PC-3 (cell line): ENCODE measurements at regions not wholly inside any gene's neighbourhood (a gene's known extent, or its start where the extent isn't known, plus 50 kb on each side); places are given as distances from the start of the nearest gene placed in this dataset.
"Not testable (repeated sequence)": the region's sequence is repeated elsewhere in the genome, so short reads cannot be mapped to it uniquely, and the experiment has no call there.

Source experiments
- ATAC-seq: fragments of 200-7000 bp; cut with Tn5 transposase; 2 replicates; pipeline ENCODE4 v1.9.1; 2020; ENCODE audit warnings: mild to moderate bottlenecking, moderate library complexity
- BruUV-seq: library from RNA; stranded (reverse); fragments of 400-500 nt; replicated peaks from 2 replicates; lab custom pipeline; 2021; lab: Mats Ljungman, UMichigan
- CTCF ChIA-PET: fragments of 300-600 bp; sonication (Branson Sonifier 250); formaldehyde crosslinking; loops from one replicate; lab custom pipeline; 2022; ENCODE audit warnings: antibody characterized with exemption; lab: Charles Lee
- POLR2A ChIA-PET: fragments of 300-600 bp; sonication (Branson Sonifier 250); formaldehyde crosslinking; loops from one replicate; lab custom pipeline; 2022; ENCODE audit warnings: antibody characterized with exemption; ENCODE audit not compliant: unreplicated experiment; lab: Charles Lee
- DNase-seq: peaks from one replicate; pipeline ENCODE4 v3.0.0-alpha.2; 2015
- H2AFZ ChIP-seq: fragments of 300-600 bp; sonication (generic); 2 replicates; pipeline ENCODE4 v1.6.0; 2016; ENCODE audit warnings: antibody characterized with exemption, low read length
- H3F3A ChIP-seq: fragments of 300-600 bp; sonication (generic); one replicate; pipeline ENCODE4 v1.6.0; 2017; ENCODE audit warnings: antibody characterized with exemption, low read length, control low read depth, mild to moderate bottlenecking; ENCODE audit not compliant: unreplicated experiment
- H3K27ac ChIP-seq: fragments of 300-600 bp; sonication (generic); 2 replicates; pipeline ENCODE4 v1.5.1; 2016; ENCODE audit warnings: mild to moderate bottlenecking, low read length
- H3K27me3 ChIP-seq: fragments of 300-600 bp; sonication (generic); 2 replicates; pipeline ENCODE4 v1.6.1; 2016; ENCODE audit warnings: low read length, mixed read lengths
- H3K36me3 ChIP-seq: fragments of 300-600 bp; sonication (generic); 2 replicates; pipeline ENCODE4 v1.6.1; 2016; ENCODE audit warnings: low read depth, mixed run types, low read length, mixed read lengths
- H3K4me1 ChIP-seq: fragments of 300-600 bp; sonication (generic); 2 replicates; pipeline ENCODE4 v1.5.1; 2016; ENCODE audit warnings: low read length; ENCODE audit not compliant: insufficient read depth
- H3K4me2 ChIP-seq: fragments of 300-600 bp; sonication (generic); 2 replicates; pipeline ENCODE4 v1.6.0; 2016; ENCODE audit warnings: low read length
- H3K4me3 ChIP-seq: fragments of 300-600 bp; sonication (generic); 2 replicates; pipeline ENCODE4 v1.5.1; 2016; ENCODE audit warnings: mild to moderate bottlenecking, low read length, mixed read lengths
- H3K79me2 ChIP-seq: fragments of 300-600 bp; sonication (generic); 2 replicates; pipeline ENCODE4 v1.6.1; 2017; ENCODE audit warnings: low read length, mixed read lengths
- H3K9ac ChIP-seq: fragments of 300-600 bp; sonication (generic); 2 replicates; pipeline ENCODE4 v1.6.0; 2016; ENCODE audit warnings: mild to moderate bottlenecking, low read length
- H3K9me2 ChIP-seq: fragments of 300-600 bp; sonication (generic); replicated peaks from 2 replicates; pipeline ENCODE4 v1.6.1; 2016; ENCODE audit warnings: mixed run types, low read length, mixed read lengths
- H3K9me3 ChIP-seq: fragments of 300-600 bp; sonication (generic); 2 replicates; pipeline ENCODE4 v1.6.1; 2016; ENCODE audit warnings: low read length, mixed read lengths
- H4K20me1 ChIP-seq: fragments of 300-600 bp; sonication (generic); 2 replicates; pipeline ENCODE4 v1.6.1; 2016; ENCODE audit warnings: low read length, mixed read lengths
- EZH2 ChIP-seq: fragments of 300-600 bp; sonication (generic); IDR thresholded peaks from one replicate; pipeline ENCODE4 v1.6.1; 2017; ENCODE audit warnings: antibody characterized with exemption, mild to moderate bottlenecking, low read length; ENCODE audit not compliant: unreplicated experiment
- EZH2phosphoT487 ChIP-seq: fragments of 300-600 bp; sonication (generic); IDR thresholded peaks from 2 replicates; pipeline ENCODE4 v1.6.1; 2018; ENCODE audit warnings: mild to moderate bottlenecking, antibody characterized with exemption, low read length, borderline replicate concordance
- intact Hi-C: fragments of 100-400 bp; cut with micrococcal nuclease; formaldehyde crosslinking; loops from 2 replicates; pipeline ENCODE4 v1.9.0; 2023
- TF ChIP-seq, protein P1 (sequence below): fragments of 300-600 bp; sonication (generic); conservative IDR thresholded peaks from 2 replicates; pipeline ENCODE4 v1.5.1; 2017; ENCODE audit warnings: antibody characterized with exemption, low read depth, mild to moderate bottlenecking, low read length

DNA sequence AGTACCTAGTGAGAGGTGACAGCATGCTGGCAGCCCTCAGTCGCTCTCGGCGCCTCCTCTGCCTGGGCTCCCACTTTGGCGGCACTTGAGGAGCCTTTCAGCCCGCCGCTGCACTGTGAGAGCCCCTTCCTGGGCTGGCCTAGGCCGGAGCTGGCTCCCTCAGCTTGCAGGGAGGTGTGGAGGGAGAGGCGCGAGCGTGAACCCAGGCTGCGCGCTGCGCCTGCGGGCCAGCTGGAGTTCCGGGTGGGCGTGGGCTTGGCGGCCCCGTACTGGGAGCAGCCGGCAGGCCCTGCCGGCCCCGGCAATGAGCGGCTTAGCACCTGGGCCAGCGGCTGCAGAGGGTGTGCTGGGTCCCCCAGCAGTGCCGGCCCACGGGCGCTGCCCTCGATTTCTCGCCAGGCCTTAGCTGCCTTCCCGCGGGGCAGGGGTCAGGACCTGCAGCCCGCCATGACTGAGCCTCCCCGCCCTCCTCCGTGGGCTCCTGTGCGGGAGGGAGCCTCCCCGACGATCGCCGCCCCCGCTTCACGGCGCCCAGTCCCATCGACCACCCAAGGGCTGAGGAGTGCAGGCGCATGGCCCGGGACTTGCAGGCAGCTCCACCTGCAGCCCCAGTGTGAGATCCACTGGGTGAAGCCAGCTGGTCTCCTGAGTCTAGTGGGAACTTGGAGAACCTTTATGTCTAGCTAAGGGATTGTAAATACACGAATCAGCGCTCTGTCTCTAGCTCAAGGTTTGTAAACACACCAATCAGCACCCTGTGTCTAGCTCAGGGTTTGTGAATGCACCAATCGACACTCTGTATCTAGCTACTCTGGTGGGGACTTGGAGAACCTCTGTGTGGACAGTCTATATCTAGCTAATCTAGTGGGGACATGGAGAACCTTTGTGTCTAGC, 1579.2 kb downstream of the SI start:
- H3K9ac ChIP-seq, intact Hi-C loops, H3K27ac ChIP-seq, POLR2A ChIA-PET, H3K9me3 ChIP-seq, H3K4me2 ChIP-seq, H3K79me2 ChIP-seq, DNase-seq, H3K9me2 ChIP-seq, BruUV-seq, CTCF ChIA-PET, H2AFZ ChIP-seq, ATAC-seq, H3K27me3 ChIP-seq, H3K4me1 ChIP-seq, H4K20me1 ChIP-seq, H3F3A ChIP-seq, H3K4me3 ChIP-seq, H3K36me3 ChIP-seq: not testable (repeated sequence)

DNA sequence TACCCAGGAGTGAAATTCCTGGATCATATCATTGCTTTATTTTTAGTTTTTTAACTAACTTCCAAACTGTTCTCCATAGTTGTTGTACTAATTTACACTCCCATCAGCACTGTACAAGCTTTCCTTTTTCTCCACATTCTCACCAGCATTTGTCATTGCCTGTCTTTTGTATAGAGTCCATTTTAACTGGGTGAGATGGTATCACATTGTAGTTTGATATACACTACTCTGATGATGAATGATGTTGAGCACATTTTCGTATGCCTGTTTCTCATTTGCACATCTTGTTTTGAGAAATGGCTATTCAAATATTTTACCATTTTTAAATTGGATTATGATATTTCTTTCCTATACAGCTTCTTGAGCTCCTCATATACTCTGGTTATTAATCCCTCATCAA, 1586.6 kb downstream of the SI start:
- Histone ChIP-seq H3K9ac (no peak overlapping the region), H3K79me2 (no peaks in the 10 kb centered on the region), H3K9me2 (no peaks in the 10 kb centered on the region), H3K4me3 (no peak overlapping the region), H4K20me1 (no peaks in the 10 kb centered on the region), H3K27ac (no peak overlapping the region), H3K36me3 (no peaks in the 10 kb centered on the region), H3K9me3 (no peaks in the 10 kb centered on the region), H3K27me3 (no peaks in the 10 kb centered on the region), H3F3A (no peaks in the 10 kb centered on the region), H2AFZ (no peak overlapping the region), H3K4me2 (no peak overlapping the region), H3K4me1 (no peaks in the 10 kb centered on the region)
- TF ChIP-seq, protein P1, sequence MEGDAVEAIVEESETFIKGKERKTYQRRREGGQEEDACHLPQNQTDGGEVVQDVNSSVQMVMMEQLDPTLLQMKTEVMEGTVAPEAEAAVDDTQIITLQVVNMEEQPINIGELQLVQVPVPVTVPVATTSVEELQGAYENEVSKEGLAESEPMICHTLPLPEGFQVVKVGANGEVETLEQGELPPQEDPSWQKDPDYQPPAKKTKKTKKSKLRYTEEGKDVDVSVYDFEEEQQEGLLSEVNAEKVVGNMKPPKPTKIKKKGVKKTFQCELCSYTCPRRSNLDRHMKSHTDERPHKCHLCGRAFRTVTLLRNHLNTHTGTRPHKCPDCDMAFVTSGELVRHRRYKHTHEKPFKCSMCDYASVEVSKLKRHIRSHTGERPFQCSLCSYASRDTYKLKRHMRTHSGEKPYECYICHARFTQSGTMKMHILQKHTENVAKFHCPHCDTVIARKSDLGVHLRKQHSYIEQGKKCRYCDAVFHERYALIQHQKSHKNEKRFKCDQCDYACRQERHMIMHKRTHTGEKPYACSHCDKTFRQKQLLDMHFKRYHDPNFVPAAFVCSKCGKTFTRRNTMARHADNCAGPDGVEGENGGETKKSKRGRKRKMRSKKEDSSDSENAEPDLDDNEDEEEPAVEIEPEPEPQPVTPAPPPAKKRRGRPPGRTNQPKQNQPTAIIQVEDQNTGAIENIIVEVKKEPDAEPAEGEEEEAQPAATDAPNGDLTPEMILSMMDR: no peak
- TF ChIP-seq EZH2 (no peak), EZH2phosphoT487 (no peak)
- ATAC-seq (no peak), DNase-seq (no peak)
- no TSS peak for BruUV-seq
- intact Hi-C loops: loop anchor here (5.0 kb wide), 1 partner anchor 131 kb away; no protein-coding TSS in a partner anchor
- CTCF ChIA-PET: no interaction called here
- POLR2A ChIA-PET: no interaction called here

DNA sequence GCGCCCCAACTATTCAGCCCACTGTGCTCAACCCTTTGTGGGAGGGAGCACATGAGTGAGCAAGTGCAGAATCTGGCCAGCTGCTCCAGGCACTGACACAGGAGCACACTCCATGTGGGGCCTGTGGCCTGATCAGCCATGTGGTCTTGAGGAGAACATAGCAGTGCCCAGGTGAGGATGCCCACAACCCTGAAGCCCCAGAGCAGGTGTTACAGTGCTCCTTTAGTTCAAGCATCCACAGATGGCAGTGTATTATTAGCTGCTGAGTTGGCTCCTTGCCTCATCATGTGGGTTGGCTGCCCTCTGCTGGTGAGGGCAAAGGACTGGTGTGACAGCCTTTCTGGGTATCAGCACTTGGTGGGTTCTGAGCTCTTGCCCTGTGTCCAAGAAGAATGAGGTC, 1588.2 kb downstream of the SI start:
- no peaks in the 10 kb centered on the region for H3K27me3 ChIP-seq
- peak; percentile 95 for ATAC-seq
- CTCF ChIA-PET: interaction anchor here (0.6 kb wide), 2 partner anchors 218 to 793 kb away, joined by 3 to 6 read pairs; no protein-coding TSS in a partner anchor
- no peak overlapping the region for H3K4me2 ChIP-seq
- BruUV-seq: no TSS peak
- peak; percentile 79 for DNase-seq
- no peak overlapping the region for H3K4me3 ChIP-seq
- H3K9me2 ChIP-seq: no peaks in the 10 kb centered on the region
- no peaks in the 10 kb centered on the region for H3K4me1 ChIP-seq
- intact Hi-C loops: loop anchor here (1.0 to 5.0 kb wide), 3 partner anchors 132 to 433 kb away; no protein-coding TSS in a partner anchor
- no peaks in the 10 kb centered on the region for H3F3A ChIP-seq
- H3K27ac ChIP-seq: no peak overlapping the region
- TF ChIP-seq, protein P1: peak; percentile 91
- no peak for TF ChIP-seq EZH2phosphoT487
- H2AFZ ChIP-seq: no peak overlapping the region
- no peaks in the 10 kb centered on the region for H3K9me3 ChIP-seq
- H3K36me3 ChIP-seq: no peaks in the 10 kb centered on the region
- no peaks in the 10 kb centered on the region for H4K20me1 ChIP-seq
- H3K9ac ChIP-seq: no peak overlapping the region
- no peaks in the 10 kb centered on the region for H3K79me2 ChIP-seq
- POLR2A ChIA-PET: no interaction called here
